CD8-positive, alpha-beta memory T cell (primary cell): ENCODE measurements at regions not wholly inside any gene's neighbourhood (a gene's known extent, or its start where the extent isn't known, plus 50 kb on each side); places are given as distances from the start of the nearest gene placed in this dataset.
"Not testable (repeated sequence)": the region's sequence is repeated elsewhere in the genome, so short reads cannot be mapped to it uniquely, and the experiment has no call there.

Experiments used
- CTCF ChIA-PET: fragments of 350-600 bp; sonication (Branson Sonifier 250); formaldehyde crosslinking; loops from one replicate; lab custom pipeline; 2021; ENCODE audit warnings: antibody characterized with exemption; lab: Charles Lee
- POLR2A ChIA-PET: fragments of 350-600 bp; sonication (Branson Sonifier 250); formaldehyde crosslinking; loops from one replicate; lab custom pipeline; 2021; ENCODE audit warnings: antibody characterized with exemption; lab: Charles Lee
- DNase-seq, 5 donors: peaks; one replicate each; pipeline versions ENCODE4 v3.0.0 to v3.0.0-alpha.2; 2020 to 2022; ENCODE audit warnings: mixed read lengths in 1 of 5
- H3K27ac ChIP-seq: one replicate; pipeline ENCODE4 v1.7.0; 2013; ENCODE audit warnings: low read depth, mild to moderate bottlenecking, low read length, moderate library complexity
- H3K27me3 ChIP-seq: 2 replicates; pipeline ENCODE4 v1.7.0; 2013; ENCODE audit warnings: low read length, mild to moderate bottlenecking; ENCODE audit not compliant: insufficient read depth, poor library complexity, severe bottlenecking
- H3K36me3 ChIP-seq: 2 replicates; pipeline ENCODE4 v1.7.0; 2013; ENCODE audit warnings: mild to moderate bottlenecking, low read length, moderate library complexity; ENCODE audit not compliant: insufficient read depth
- H3K4me1 ChIP-seq: 2 replicates; pipeline ENCODE4 v1.7.0; 2013; ENCODE audit warnings: mild to moderate bottlenecking, low read length, moderate library complexity; ENCODE audit not compliant: insufficient read depth
- H3K4me3 ChIP-seq: 2 replicates; pipeline ENCODE4 v1.7.0; 2013; ENCODE audit warnings: mild to moderate bottlenecking, low read length
- H3K9me3 ChIP-seq: 2 replicates; pipeline ENCODE4 v1.7.0; 2013; ENCODE audit warnings: mild to moderate bottlenecking, low read length
- H3K27ac Mint-ChIP-seq, 8 donors: one replicate each; pipeline ENCODE4 v1.8.0; 2020 to 2021; ENCODE audit warnings: mixed read lengths in 8 of 8, mild to moderate bottlenecking in 6 of 8, inconsistent platforms in 3 of 8, moderate library complexity in 3 of 8
- H3K27me3 Mint-ChIP-seq, 2 donors: one replicate each; pipeline ENCODE4 v1.8.0; 2020 to 2021; ENCODE audit warnings: mixed read lengths in 2 of 2, mild to moderate bottlenecking in 1 of 2, moderate library complexity in 1 of 2
- H3K36me3 Mint-ChIP-seq, 3 donors: one replicate each; pipeline ENCODE4 v1.8.0; 2020 to 2021; ENCODE audit warnings: mixed read lengths in 3 of 3, inconsistent platforms in 1 of 3, mild to moderate bottlenecking in 1 of 3
- H3K4me1 Mint-ChIP-seq, 3 donors: one replicate each; pipeline ENCODE4 v1.8.0; 2020 to 2021; ENCODE audit warnings: mixed read lengths in 3 of 3, inconsistent platforms in 1 of 3, mild to moderate bottlenecking in 1 of 3
- H3K4me3 Mint-ChIP-seq, 7 donors: one replicate each; pipeline ENCODE4 v1.8.0; 2020 to 2021; ENCODE audit warnings: mixed read lengths in 7 of 7, mild to moderate bottlenecking in 6 of 7, moderate library complexity in 4 of 7, inconsistent platforms in 2 of 7
- H3K9me3 Mint-ChIP-seq, 5 donors: one replicate each; pipeline ENCODE4 v1.8.0; 2020 to 2022; ENCODE audit warnings: mixed read lengths in 5 of 5, mild to moderate bottlenecking in 3 of 5, moderate library complexity in 2 of 5, inconsistent platforms in 1 of 5

DNA sequence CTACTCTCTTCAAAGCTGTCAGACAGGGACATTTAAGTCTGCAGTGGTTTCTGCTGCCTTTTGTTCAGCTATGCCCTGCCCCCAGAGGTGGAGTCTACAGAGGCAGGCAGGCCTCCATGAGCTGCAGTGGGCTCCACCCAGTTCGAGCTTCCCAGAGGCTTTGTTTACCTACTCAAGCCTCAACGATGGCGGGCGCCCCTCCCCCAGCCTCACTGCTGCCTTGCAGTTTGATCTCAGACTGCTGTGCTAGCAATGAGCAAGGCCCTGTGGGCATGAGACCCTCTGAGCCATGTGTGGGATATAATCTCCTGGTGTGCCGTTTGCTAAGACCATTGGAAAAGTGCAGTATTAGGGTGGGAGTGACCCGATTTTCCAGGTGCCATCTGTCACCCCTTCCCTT is 82.5 kb upstream of the POC5 start:
- DNase-seq, result not testable (repeated sequence)

DNA sequence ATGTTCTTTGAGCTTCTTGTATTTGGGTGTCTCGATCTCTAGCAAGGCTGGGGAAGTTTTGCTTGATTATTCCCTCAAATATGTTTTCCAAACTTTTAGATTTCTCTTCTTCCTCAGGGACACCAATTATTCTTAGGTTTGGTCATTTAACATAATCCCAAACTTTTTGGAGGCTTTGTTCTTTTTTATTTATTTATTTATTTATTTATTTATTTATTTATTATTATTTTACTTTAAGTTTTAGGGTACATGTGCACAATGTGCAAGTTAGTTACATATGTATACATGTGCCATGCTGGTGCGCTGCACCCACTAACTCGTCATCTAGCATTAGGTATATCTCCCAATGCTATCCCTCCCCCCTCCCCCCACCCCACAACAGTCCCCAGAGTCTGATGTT is 52.1 kb upstream of the POC5 start:
- H3K4me1 ChIP-seq, POLR2A ChIA-PET, H3K4me3 ChIP-seq, H3K9me3 ChIP-seq, H3K27me3 ChIP-seq, H3K4me1 Mint-ChIP-seq, H3K27ac Mint-ChIP-seq, H3K36me3 ChIP-seq, CTCF ChIA-PET, H3K4me3 Mint-ChIP-seq, DNase-seq, H3K27ac ChIP-seq: not testable (repeated sequence)
- peaks cover 16 to 36% of the 10 kb centered on the region in 2 donors for H3K27me3 Mint-ChIP-seq
- H3K36me3 Mint-ChIP-seq, result peaks cover 0 to 11% (median 3%) of the 10 kb centered on the region in 3 donors
- peaks cover 27 to 51% (median 45%) of the 10 kb centered on the region in 5 donors for H3K9me3 Mint-ChIP-seq

More for the DNA sequence above, 82.5 kb upstream of the POC5 start:
- H3K4me3 Mint-ChIP-seq, H3K27me3 ChIP-seq, H3K36me3 Mint-ChIP-seq, H3K4me1 ChIP-seq, CTCF ChIA-PET, H3K36me3 ChIP-seq, H3K27ac ChIP-seq, H3K9me3 ChIP-seq, H3K4me1 Mint-ChIP-seq, POLR2A ChIA-PET, H3K4me3 ChIP-seq, H3K27ac Mint-ChIP-seq: not testable (repeated sequence)
- Mint-ChIP-seq H3K9me3 (peaks cover 5 to 29% (median 16%) of the 10 kb centered on the region in 5 donors), H3K27me3 (peaks cover 16 to 29% of the 10 kb centered on the region in 2 donors)
